ENCODE measurements at regions not wholly inside any gene's neighbourhood (a gene's known extent, or its start where the extent isn't known, plus 50 kb on each side); places are given as distances from the start of the nearest gene placed in this dataset.

DNA sequence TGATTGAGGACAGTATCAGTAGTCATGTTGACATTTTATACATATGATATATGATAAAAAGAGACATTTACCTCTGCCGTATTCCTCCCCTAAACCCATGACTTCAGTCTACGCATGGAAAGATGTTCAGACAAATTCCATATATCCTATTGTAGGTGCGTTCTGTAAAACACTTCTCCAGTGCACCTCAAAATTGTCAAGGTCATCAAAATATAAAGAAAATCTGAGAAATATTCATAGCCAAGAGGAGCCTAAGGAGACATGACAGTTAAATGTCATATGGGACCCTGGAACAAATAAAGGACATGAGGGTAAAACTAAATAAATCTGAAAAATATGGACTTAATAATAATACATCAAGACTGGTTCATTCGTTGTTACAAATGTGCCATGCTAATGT lies 71.5 kb downstream of the CCER1 start:
- no peak for DNase-seq (ENCODE audit: extremely low read depth, insufficient read length)
- TF ChIP-seq, protein P1, sequence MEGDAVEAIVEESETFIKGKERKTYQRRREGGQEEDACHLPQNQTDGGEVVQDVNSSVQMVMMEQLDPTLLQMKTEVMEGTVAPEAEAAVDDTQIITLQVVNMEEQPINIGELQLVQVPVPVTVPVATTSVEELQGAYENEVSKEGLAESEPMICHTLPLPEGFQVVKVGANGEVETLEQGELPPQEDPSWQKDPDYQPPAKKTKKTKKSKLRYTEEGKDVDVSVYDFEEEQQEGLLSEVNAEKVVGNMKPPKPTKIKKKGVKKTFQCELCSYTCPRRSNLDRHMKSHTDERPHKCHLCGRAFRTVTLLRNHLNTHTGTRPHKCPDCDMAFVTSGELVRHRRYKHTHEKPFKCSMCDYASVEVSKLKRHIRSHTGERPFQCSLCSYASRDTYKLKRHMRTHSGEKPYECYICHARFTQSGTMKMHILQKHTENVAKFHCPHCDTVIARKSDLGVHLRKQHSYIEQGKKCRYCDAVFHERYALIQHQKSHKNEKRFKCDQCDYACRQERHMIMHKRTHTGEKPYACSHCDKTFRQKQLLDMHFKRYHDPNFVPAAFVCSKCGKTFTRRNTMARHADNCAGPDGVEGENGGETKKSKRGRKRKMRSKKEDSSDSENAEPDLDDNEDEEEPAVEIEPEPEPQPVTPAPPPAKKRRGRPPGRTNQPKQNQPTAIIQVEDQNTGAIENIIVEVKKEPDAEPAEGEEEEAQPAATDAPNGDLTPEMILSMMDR (IDR thresholded peaks at IDR 0.05; ENCODE audit: insufficient read depth, low read length, poor library complexity, severe bottlenecking) = no peak
- H3K36me3 ChIP-seq (ENCODE audit: control insufficient read depth, insufficient read depth, low read length) = no peaks in the 10 kb centered on the region
- no peak overlapping the region for H3K4me3 ChIP-seq (replicated peaks; ENCODE audit: low read depth, low read length)
- H3K27me3 ChIP-seq (replicated peaks; ENCODE audit: control insufficient read depth, insufficient read depth, low read length) = no peaks in the 10 kb centered on the region

DNA sequence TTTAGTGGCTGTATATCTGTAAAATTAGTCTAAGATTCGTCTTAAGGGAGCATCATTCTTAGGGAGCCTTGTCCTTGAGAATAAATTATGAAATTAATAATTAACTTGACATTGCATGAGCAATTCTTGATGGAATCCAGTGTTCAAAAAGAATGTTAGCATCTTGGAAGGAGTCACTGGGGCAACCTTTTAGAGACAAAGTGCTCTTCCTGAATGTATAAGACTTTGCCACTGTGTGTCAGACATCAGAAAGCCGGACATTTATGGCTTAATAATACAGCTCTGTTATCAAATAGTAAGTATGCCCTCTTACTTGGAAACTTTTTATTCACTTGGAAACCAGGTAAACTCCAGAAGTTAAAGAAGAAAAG lies 83.3 kb downstream of the CCER1 start:
- Histone ChIP-seq H3K4me3 (replicated peaks; ENCODE audit: low read depth, low read length) (no peak overlapping the region), H3K27me3 (replicated peaks; ENCODE audit: control insufficient read depth, insufficient read depth, low read length) (no peaks in the 10 kb centered on the region), H3K36me3 (ENCODE audit: control insufficient read depth, insufficient read depth, low read length) (no peaks in the 10 kb centered on the region)
- DNase-seq (ENCODE audit: extremely low read depth, insufficient read length) = no peak
- TF ChIP-seq, protein P1 (IDR thresholded peaks at IDR 0.05; ENCODE audit: insufficient read depth, low read length, poor library complexity, severe bottlenecking) = no peak

- H3K4me3 ChIP-seq (replicated peaks; ENCODE audit: low read depth, low read length) = no peak overlapping the region
- DNase-seq (ENCODE audit: extremely low read depth, insufficient read length) = no peak
- no peaks in the 10 kb centered on the region for H3K27me3 ChIP-seq (replicated peaks; ENCODE audit: control insufficient read depth, insufficient read depth, low read length)
- no peaks in the 10 kb centered on the region for H3K36me3 ChIP-seq (ENCODE audit: control insufficient read depth, insufficient read depth, low read length)
- TF ChIP-seq, protein P1 (IDR thresholded peaks at IDR 0.05; ENCODE audit: insufficient read depth, low read length, poor library complexity, severe bottlenecking) = no peak
Observed at GRCh38 chr12:90870971-90871725, 83.8 kb downstream of the CCER1 start.

DNA sequence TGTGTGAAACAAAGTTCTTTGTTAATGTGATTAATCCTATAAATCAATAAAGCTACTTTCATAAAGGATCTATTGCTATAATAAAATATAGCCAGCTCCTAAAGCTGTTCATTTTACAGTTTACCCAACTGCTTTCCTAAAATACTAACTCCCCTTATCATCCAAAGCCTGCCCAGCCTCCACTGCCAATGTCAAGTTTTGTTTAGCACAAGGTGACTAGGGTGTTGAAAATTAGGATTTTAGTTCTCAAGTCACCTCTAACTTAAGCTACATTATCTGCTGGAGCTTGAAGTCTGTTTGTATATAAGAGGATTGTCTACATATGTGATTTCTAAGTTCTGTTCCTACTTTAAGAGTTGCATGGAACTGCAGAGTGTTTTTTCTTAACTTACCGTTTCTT lies 86.3 kb downstream of the CCER1 start:
- H3K27me3 ChIP-seq (replicated peaks; ENCODE audit: control insufficient read depth, insufficient read depth, low read length) = no peaks in the 10 kb centered on the region
- no peak overlapping the region for H3K4me3 ChIP-seq (replicated peaks; ENCODE audit: low read depth, low read length)
- H3K36me3 ChIP-seq (ENCODE audit: control insufficient read depth, insufficient read depth, low read length) = no peaks in the 10 kb centered on the region
- DNase-seq (ENCODE audit: extremely low read depth, insufficient read length) = no peak
- TF ChIP-seq, protein P1 (IDR thresholded peaks at IDR 0.05; ENCODE audit: insufficient read depth, low read length, poor library complexity, severe bottlenecking) = no peak

DNA sequence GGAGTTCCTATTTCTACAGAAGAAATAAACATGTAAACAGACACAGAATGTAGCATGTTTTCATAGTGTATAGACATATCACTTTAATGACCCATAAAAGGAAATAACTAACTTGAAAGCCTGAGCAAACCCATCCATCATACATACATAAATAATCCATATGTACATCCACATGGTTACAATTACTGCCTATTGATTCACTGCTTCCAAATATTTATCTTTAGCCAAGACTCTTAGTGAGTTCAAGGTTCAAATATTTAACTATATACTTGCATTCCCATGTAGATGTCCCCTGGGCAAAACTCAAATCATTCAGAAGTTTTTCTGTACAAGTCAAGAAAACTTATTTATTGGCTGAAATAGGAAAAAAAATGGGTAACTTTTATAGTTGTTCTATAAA lies 95.4 kb downstream of the CCER1 start:
- no peaks in the 10 kb centered on the region for H3K27me3 ChIP-seq (replicated peaks; ENCODE audit: control insufficient read depth, insufficient read depth, low read length)
- TF ChIP-seq, protein P1 (IDR thresholded peaks at IDR 0.05; ENCODE audit: insufficient read depth, low read length, poor library complexity, severe bottlenecking) = no peak
- no peak overlapping the region for H3K4me3 ChIP-seq (replicated peaks; ENCODE audit: low read depth, low read length)
- no peak for DNase-seq (ENCODE audit: extremely low read depth, insufficient read length)
- H3K36me3 ChIP-seq (ENCODE audit: control insufficient read depth, insufficient read depth, low read length) = no peaks in the 10 kb centered on the region

- Histone ChIP-seq H3K36me3 (ENCODE audit: control insufficient read depth, insufficient read depth, low read length) (no peaks in the 10 kb centered on the region), H3K27me3 (replicated peaks; ENCODE audit: control insufficient read depth, insufficient read depth, low read length) (no peaks in the 10 kb centered on the region), H3K4me3 (replicated peaks; ENCODE audit: low read depth, low read length) (no peak overlapping the region)
- no peak for DNase-seq (ENCODE audit: extremely low read depth, insufficient read length)
- TF ChIP-seq, protein P1 (IDR thresholded peaks at IDR 0.05; ENCODE audit: insufficient read depth, low read length, poor library complexity, severe bottlenecking) = no peak
Observed at GRCh38 chr12:90858252-90858651, 96.7 kb downstream of the CCER1 start.
